ENCODE measurements at regions not wholly inside any gene's neighbourhood (a gene's known extent, or its start where the extent isn't known, plus 50 kb on each side); places are given as distances from the start of the nearest gene placed in this dataset.

DNA sequence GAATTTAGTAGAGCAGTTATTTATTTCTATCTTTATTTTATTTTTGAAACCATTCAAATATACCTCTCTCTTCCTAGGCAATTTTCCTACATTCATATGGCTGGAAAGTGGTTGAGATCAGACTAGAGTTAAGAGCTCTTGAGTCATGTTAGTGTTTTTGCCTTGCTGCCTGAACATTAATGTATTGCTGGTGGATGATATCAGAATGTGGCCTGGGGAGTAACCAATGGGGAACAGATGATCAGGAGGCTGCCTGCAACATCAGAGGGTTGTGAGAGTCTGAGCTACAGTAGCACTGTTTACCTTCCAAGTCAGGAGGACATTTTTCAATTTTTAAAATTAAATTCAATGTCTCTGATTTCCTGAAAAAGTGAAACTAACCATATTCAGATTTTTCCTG is 166.3 kb upstream of the TRHDE start:
- Histone ChIP-seq H3K4me1 (ENCODE audit: control insufficient read depth, insufficient read depth, low read length) (no peaks in the 10 kb centered on the region), H2AFZ (ENCODE audit: control insufficient read depth, low read depth, low read length) (no peak overlapping the region), H3K4me2 (ENCODE audit: control insufficient read depth, insufficient read depth) (no peak overlapping the region), H3K9me3 (replicated peaks; ENCODE audit: control insufficient read depth, insufficient read depth, low read length) (no peaks in the 10 kb centered on the region), H3K79me2 (ENCODE audit: control insufficient read depth, insufficient read depth, low read length) (no peaks in the 10 kb centered on the region), H3K36me3 (ENCODE audit: control insufficient read depth in 2 of 2, insufficient read depth in 2 of 2, low read length in 1 of 2) (no peaks in the 10 kb centered on the region), H3K27me3 (replicated peaks in 1 of 2; ENCODE audit: control insufficient read depth in 2 of 2, insufficient read depth in 2 of 2, low read length in 1 of 2) (no peaks in the 10 kb centered on the region), H4K20me1 (ENCODE audit: control insufficient read depth, insufficient read depth) (no peaks in the 10 kb centered on the region), H3K4me3 (no peak overlapping the region), H3K27ac (ENCODE audit: control insufficient read depth, insufficient read depth) (no peak overlapping the region), H3K9ac (ENCODE audit: control insufficient read depth, insufficient read depth, low read length) (no peak overlapping the region)
- TF ChIP-seq POLR2AphosphoS2 (IDR thresholded peaks at IDR 0.05; ENCODE audit: low read depth, low read length) (no peak), LARP7 (IDR thresholded peaks at IDR 0.05) (no peak), SKIL (IDR thresholded peaks at IDR 0.05; ENCODE audit: low read depth, poor library complexity, severe bottlenecking) (no peak), PBX3 (IDR thresholded peaks at IDR 0.05; ENCODE audit: insufficient replicate concordance, low read depth, low read length) (no peak), CBX3 (IDR thresholded peaks at IDR 0.05; ENCODE audit: borderline replicate concordance, low read depth) (no peak), HDGF (IDR thresholded peaks at IDR 0.05) (no peak), CHD4 (IDR thresholded peaks at IDR 0.05) (no peak), GATAD2B (conservative IDR thresholded peaks at IDR 0.05; ENCODE audit: low read depth) (no peak), RAD51 (IDR thresholded peaks at IDR 0.05) (no peak), SPI1 (IDR thresholded peaks at IDR 0.05; ENCODE audit: borderline replicate concordance, insufficient read depth, low read depth, low read length) (no peak), KLF5 (IDR thresholded peaks at IDR 0.05; ENCODE audit: partially characterized antibody) (no peak)
- TF ChIP-seq, protein P1, sequence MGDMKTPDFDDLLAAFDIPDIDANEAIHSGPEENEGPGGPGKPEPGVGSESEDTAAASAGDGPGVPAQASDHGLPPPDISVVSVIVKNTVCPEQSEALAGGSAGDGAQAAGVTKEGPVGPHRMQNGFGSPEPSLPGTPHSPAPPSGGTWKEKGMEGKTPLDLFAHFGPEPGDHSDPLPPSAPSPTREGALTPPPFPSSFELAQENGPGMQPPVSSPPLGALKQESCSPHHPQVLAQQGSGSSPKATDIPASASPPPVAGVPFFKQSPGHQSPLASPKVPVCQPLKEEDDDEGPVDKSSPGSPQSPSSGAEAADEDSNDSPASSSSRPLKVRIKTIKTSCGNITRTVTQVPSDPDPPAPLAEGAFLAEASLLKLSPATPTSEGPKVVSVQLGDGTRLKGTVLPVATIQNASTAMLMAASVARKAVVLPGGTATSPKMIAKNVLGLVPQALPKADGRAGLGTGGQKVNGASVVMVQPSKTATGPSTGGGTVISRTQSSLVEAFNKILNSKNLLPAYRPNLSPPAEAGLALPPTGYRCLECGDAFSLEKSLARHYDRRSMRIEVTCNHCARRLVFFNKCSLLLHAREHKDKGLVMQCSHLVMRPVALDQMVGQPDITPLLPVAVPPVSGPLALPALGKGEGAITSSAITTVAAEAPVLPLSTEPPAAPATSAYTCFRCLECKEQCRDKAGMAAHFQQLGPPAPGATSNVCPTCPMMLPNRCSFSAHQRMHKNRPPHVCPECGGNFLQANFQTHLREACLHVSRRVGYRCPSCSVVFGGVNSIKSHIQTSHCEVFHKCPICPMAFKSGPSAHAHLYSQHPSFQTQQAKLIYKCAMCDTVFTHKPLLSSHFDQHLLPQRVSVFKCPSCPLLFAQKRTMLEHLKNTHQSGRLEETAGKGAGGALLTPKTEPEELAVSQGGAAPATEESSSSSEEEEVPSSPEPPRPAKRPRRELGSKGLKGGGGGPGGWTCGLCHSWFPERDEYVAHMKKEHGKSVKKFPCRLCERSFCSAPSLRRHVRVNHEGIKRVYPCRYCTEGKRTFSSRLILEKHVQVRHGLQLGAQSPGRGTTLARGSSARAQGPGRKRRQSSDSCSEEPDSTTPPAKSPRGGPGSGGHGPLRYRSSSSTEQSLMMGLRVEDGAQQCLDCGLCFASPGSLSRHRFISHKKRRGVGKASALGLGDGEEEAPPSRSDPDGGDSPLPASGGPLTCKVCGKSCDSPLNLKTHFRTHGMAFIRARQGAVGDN (IDR thresholded peaks at IDR 0.05) = no peak
- intact Hi-C loops (cut with micrococcal nuclease; ENCODE audit: unreplicated experiment) (no loop called here), in situ Hi-C loops (cut with MboI) (no loop called here)
- ChIA-PET RAD21 (ENCODE audit: unreplicated experiment) (no interaction called here), POLR2A (no interaction called here), CTCF (no interaction called here), SMC1A (ENCODE audit: uncharacterized antibody, unreplicated experiment) (no interaction called here)
- FAIRE-seq (no peak), DNase-seq (ENCODE audit: low read depth, low spot score) (no peak), ATAC-seq (no peak)
- no TSS peak for BruUV-seq (replicated peaks)

All from GM12878 (cell line).